NCI-H128 (cell line): ENCODE measurements at regions not wholly inside any gene's neighbourhood (a gene's known extent, or its start where the extent isn't known, plus 50 kb on each side); places are given as distances from the start of the nearest gene placed in this dataset.

Source experiments
- DNase-seq: peaks from one replicate; lab custom pipeline; 2025; ENCODE audit not compliant: unreplicated experiment; lab: John Stamatoyannopoulos, UW

- DNase-seq = no peak
Measured at GRCh38 chr7:7044806-7045205, 137.5 kb upstream of the C1GALT1 start.

- no peak for DNase-seq
Measured at GRCh38 chr7:7048213-7048612, 134.1 kb upstream of the C1GALT1 start.

- no peak for DNase-seq
Measured at GRCh38 chr7:7051206-7051877, 131.0 kb upstream of the C1GALT1 start.

GRCh38 chr7:7054252-7054830, 128.0 kb upstream of the C1GALT1 start:
- no peak for DNase-seq

- no peak for DNase-seq
Measured at GRCh38 chr7:7060828-7061599, 121.3 kb upstream of the C1GALT1 start.

GRCh38 chr7:7077945-7078344, 104.4 kb upstream of the C1GALT1 start:
- no peak for DNase-seq

GRCh38 chr7:7080802-7081201, 101.5 kb upstream of the C1GALT1 start:
- DNase-seq = no peak

- no peak for DNase-seq
Measured at GRCh38 chr7:7090460-7090859, 91.9 kb upstream of the C1GALT1 start.

GRCh38 chr7:7098280-7098818, 84.0 kb upstream of the C1GALT1 start:
- DNase-seq = no peak

- DNase-seq = no peak
Measured at GRCh38 chr7:7099584-7100014, 82.7 kb upstream of the C1GALT1 start.

GRCh38 chr7:7100432-7100849, 81.9 kb upstream of the C1GALT1 start:
- DNase-seq = no peak

- no peak for DNase-seq
Measured at GRCh38 chr7:7102906-7103305, 79.4 kb upstream of the C1GALT1 start.

- DNase-seq = no peak
Measured at GRCh38 chr7:7103343-7104313, 78.7 kb upstream of the C1GALT1 start.

GRCh38 chr7:7104314-7104698, 78.0 kb upstream of the C1GALT1 start:
- DNase-seq = no peak

- DNase-seq = no peak
Measured at GRCh38 chr7:7104971-7105370, 77.4 kb upstream of the C1GALT1 start.

GRCh38 chr7:7105800-7106582, 76.4 kb upstream of the C1GALT1 start:
- DNase-seq = no peak

GRCh38 chr7:7108931-7109330, 73.4 kb upstream of the C1GALT1 start:
- no peak for DNase-seq

- DNase-seq = no peak
Measured at GRCh38 chr7:7109934-7110333, 72.4 kb upstream of the C1GALT1 start.

- DNase-seq = no peak
Measured at GRCh38 chr7:7110706-7111105, 71.6 kb upstream of the C1GALT1 start.

GRCh38 chr7:7112868-7113267, 69.5 kb upstream of the C1GALT1 start:
- DNase-seq = no peak
